Aorta (tissue), 5 donors: ENCODE measurements at regions not wholly inside any gene's neighbourhood (a gene's known extent, or its start where the extent isn't known, plus 50 kb on each side); places are given as distances from the start of the nearest gene placed in this dataset.

ENCODE experiments used
- ATAC-seq: fragments of 200-7000 bp; cut with Tn5 transposase; one replicate; pipeline ENCODE4 v1.9.1; 2022; ENCODE audit warnings: moderate library complexity; ENCODE audit not compliant: low FRiP score
- DNase-seq, 2 donors: peaks; one replicate each; pipeline ENCODE4 v3.0.0-alpha.2; 2020
- H3K27ac ChIP-seq, 2 donors: one replicate each; pipeline ENCODE4 v1.5.1; 2013; ENCODE audit warnings: low read length in 2 of 2, mild to moderate bottlenecking in 2 of 2, moderate library complexity in 2 of 2, control low read depth in 1 of 2, inconsistent platforms in 1 of 2, low read depth in 1 of 2
- H3K27me3 ChIP-seq, 2 donors: one replicate each; pipeline ENCODE4 v1.6.1; 2013; ENCODE audit warnings: control low read depth in 1 of 2, low read length in 1 of 2, mild to moderate bottlenecking in 1 of 2, moderate library complexity in 1 of 2; ENCODE audit not compliant: insufficient read depth in 2 of 2, control insufficient read depth in 1 of 2
- H3K36me3 ChIP-seq, 2 donors: one replicate each; pipeline ENCODE4 v1.6.1; 2013; ENCODE audit warnings: control low read depth in 1 of 2, low read length in 1 of 2, mild to moderate bottlenecking in 1 of 2; ENCODE audit not compliant: insufficient read depth in 2 of 2, control insufficient read depth in 1 of 2
- H3K4me1 ChIP-seq, 2 donors: one replicate each; pipeline ENCODE4 v1.6.1; 2013; ENCODE audit warnings: low read length in 2 of 2, control low read depth in 1 of 2, mild to moderate bottlenecking in 1 of 2, moderate library complexity in 1 of 2; ENCODE audit not compliant: insufficient read depth in 2 of 2, control insufficient read depth in 1 of 2
- H3K4me3 ChIP-seq, 2 donors: one replicate each; pipeline ENCODE4 v1.5.1; 2013; ENCODE audit warnings: low read length in 2 of 2, control low read depth in 1 of 2, mild to moderate bottlenecking in 1 of 2
- H3K9me3 ChIP-seq: one replicate; pipeline ENCODE4 v1.6.1; 2013; ENCODE audit warnings: mild to moderate bottlenecking, low read length; ENCODE audit not compliant: control insufficient read depth
- WGBS, 2 donors: extraction: QIAGEN DNeasy Blood & Tissue Kit; methylation state at CpG; one replicate each; pipeline ENCODE4 v1.1.7; 2013; 5-methylcytosine and 5-hydroxymethylcytosine counted together
- intact Hi-C, 2 donors: fragments of 100-400 bp; cut with DNase I; formaldehyde crosslinking; loops; one replicate each; pipeline versions ENCODE4 v1.14.2 to v1.15.0; 2022
- donor health status: healthy with polysubstance abuse.
- donor health status: Bipolar disorder and iron deficiency.
- donor health status: DM: no; HTN: no; CAD: no.
- donor health status: DM: no; HTN: no; CAD: no.
- donor health status: DM: yes; HTN: yes; CAD: no.

DNA sequence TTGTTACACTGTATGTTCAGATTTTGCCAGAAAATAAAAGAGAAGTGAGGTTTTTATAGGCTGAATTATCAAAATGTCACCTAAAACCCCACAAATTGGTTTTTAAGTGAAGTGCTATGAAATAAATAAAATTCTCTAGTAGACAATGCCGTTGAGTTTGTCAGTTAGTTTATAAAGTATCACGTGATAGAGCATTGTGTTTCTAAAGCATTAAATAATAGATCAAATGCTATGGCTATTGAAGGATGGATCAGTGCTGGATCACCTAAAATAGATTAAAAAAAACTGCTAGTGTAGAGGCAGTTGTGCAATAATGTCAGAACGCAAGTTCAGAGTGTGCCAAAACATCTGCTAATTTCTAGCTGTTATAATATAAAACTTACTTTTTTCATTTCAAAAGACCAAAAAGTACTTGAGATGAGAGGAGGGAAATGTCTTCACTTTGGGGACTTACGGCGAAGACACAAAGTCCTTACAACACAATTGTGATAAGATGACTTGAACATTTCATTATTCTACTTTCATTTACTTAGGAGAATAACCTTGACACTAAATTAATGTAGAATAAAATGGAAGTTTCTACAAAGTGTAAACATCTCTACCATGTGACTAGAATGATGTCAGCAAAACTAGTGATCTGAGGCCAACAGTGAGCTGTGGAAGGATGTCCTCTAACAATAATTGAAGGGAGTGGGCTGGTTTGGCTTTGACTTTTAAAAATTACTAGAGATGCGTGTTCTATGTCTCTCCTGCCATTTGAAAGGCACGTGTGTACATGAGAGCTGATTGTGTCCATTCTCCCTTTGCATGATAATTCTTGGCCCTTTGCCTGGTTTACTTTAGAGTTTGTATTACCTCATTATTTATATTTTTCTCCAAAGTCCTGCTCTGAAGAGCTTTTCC is 154.4 kb upstream of the PDE3A start:
- intact Hi-C loops = loop anchor here in 1 of 2 donors (5.0 kb wide), 1 partner anchor 153 kb away; the partner anchor contains the start of gene PDE3A
- H3K4me1 ChIP-seq = peaks cover 0 to 11% of the 10 kb centered on the region in 2 donors
- DNase-seq = no peak
- no peak for ATAC-seq
- H3K9me3 ChIP-seq = no peaks in the 10 kb centered on the region
- WGBS, 2 donors = 83% methylated on average over 7 of the region's 7 CpGs
- H3K4me3 ChIP-seq = no peak overlapping the region
- no peak overlapping the region for H3K27ac ChIP-seq
- H3K27me3 ChIP-seq = no peaks in the 10 kb centered on the region
- H3K36me3 ChIP-seq = no peaks in the 10 kb centered on the region

GRCh38 chr12:20220339-20220738 is 148.0 kb upstream of the PDE3A start:
- intact Hi-C loops = no loop called here
- WGBS, 2 donors = 100% methylated on average over 1 of the region's 1 CpG
- no peak overlapping the region for H3K4me3 ChIP-seq
- H3K36me3 ChIP-seq = no peaks in the 10 kb centered on the region
- no peaks in the 10 kb centered on the region for H3K4me1 ChIP-seq
- peaks cover 2% of the 10 kb centered on the region for H3K9me3 ChIP-seq
- no peak overlapping the region for H3K27ac ChIP-seq
- no peak for DNase-seq
- ATAC-seq = no peak
- no peaks in the 10 kb centered on the region for H3K27me3 ChIP-seq

GRCh38 chr12:20232931-20233675 is 135.2 kb upstream of the PDE3A start:
- intact Hi-C loops = no loop called here
- WGBS, 2 donors = 76 to 80% methylated on average over 5 of the region's 5 CpGs
- Histone ChIP-seq H3K27me3 (no peaks in the 10 kb centered on the region), H3K9me3 (no peaks in the 10 kb centered on the region), H3K36me3 (no peaks in the 10 kb centered on the region), H3K4me3 (no peak overlapping the region), H3K4me1 (peaks cover 0 to 2% of the 10 kb centered on the region in 2 donors), H3K27ac (no peak overlapping the region)
- DNase-seq (no peak), ATAC-seq (no peak)

- DNase-seq (no peak), ATAC-seq (no peak)
- no peaks in the 10 kb centered on the region for H3K27me3 ChIP-seq
- no peak overlapping the region for H3K4me3 ChIP-seq
- intact Hi-C loops = no loop called here
- no peaks in the 10 kb centered on the region for H3K36me3 ChIP-seq
- no peaks in the 10 kb centered on the region for H3K9me3 ChIP-seq
- H3K27ac ChIP-seq = no peak overlapping the region
- WGBS, 2 donors = 83 to 93% methylated on average over 6 of the region's 6 CpGs
- peaks cover 0 to 2% of the 10 kb centered on the region in 2 donors for H3K4me1 ChIP-seq
Observed at GRCh38 chr12:20234474-20234873, 133.9 kb upstream of the PDE3A start.

- intact Hi-C loops = no loop called here
- WGBS, 2 donors = 96 to 97% methylated on average over 7 of the region's 7 CpGs
Observed at GRCh38 chr12:20237091-20237490, 131.2 kb upstream of the PDE3A start.

GRCh38 chr12:20245491-20245890 is 122.8 kb upstream of the PDE3A start:
- WGBS, 2 donors = 97 to 100% methylated on average over 1 of the region's 1 CpG
- DNase-seq (no peak), ATAC-seq (no peak)
- Histone ChIP-seq H3K27me3 (no peaks in the 10 kb centered on the region), H3K9me3 (no peaks in the 10 kb centered on the region), H3K4me1 (no peaks in the 10 kb centered on the region), H3K27ac (no peak overlapping the region), H3K4me3 (no peak overlapping the region), H3K36me3 (no peaks in the 10 kb centered on the region)
- intact Hi-C loops = no loop called here

More at GRCh38 chr12:20237091-20237490, 131.2 kb upstream of the PDE3A start:
- DNase-seq = no peak
- Histone ChIP-seq H3K4me3 (no peak overlapping the region), H3K27me3 (no peaks in the 10 kb centered on the region), H3K27ac (no peak overlapping the region), H3K9me3 (no peaks in the 10 kb centered on the region), H3K4me1 (peaks cover 0 to 2% of the 10 kb centered on the region in 2 donors), H3K36me3 (no peaks in the 10 kb centered on the region)
- no peak for ATAC-seq

- ATAC-seq (no peak), DNase-seq (no peak)
- Histone ChIP-seq H3K9me3 (no peaks in the 10 kb centered on the region), H3K27me3 (no peaks in the 10 kb centered on the region), H3K4me1 (no peaks in the 10 kb centered on the region), H3K36me3 (no peaks in the 10 kb centered on the region), H3K4me3 (no peak overlapping the region), H3K27ac (no peak overlapping the region)
- WGBS, 2 donors = 73 to 87% methylated on average over 3 of the region's 3 CpGs
- intact Hi-C loops = no loop called here
Observed at GRCh38 chr12:20248646-20249045, 119.7 kb upstream of the PDE3A start.

DNA sequence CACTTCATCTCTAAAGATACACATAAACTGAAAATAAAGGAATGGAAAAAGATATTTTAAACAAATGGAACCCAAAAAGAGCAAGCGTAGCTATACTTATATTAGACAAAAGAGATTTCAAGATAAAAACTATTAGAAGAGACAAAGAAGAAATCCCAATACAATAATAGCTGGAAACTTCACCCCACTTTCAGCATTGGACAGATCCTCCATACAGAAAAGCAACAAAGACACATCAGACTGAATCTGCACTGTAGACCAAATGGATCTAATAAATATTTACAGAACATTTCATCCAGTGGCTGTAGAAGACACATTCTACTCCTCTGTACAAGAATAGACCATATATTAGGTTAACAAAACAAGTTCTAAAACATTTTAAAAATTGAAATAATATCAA is 117.6 kb upstream of the PDE3A start:
- Histone ChIP-seq H3K4me3 (no peak overlapping the region), H3K4me1 (no peaks in the 10 kb centered on the region), H3K9me3 (no peaks in the 10 kb centered on the region), H3K27ac (no peak overlapping the region), H3K27me3 (no peaks in the 10 kb centered on the region), H3K36me3 (no peaks in the 10 kb centered on the region)
- DNase-seq = no peak
- 98 to 100% methylated on average over 1 of the region's 1 CpG for whole genome bisulfite sequencing, 2 donors
- intact Hi-C loops = no loop called here
- no peak for ATAC-seq
